ENCODE measurements at regions not wholly inside any gene's neighbourhood (a gene's known extent, or its start where the extent isn't known, plus 50 kb on each side); places are given as distances from the start of the nearest gene placed in this dataset.

- Histone ChIP-seq H3K36me3 (no peaks in the 10 kb centered on the region), H3K27ac (no peak overlapping the region), H3K9me3 (no peaks in the 10 kb centered on the region), H3K4me1 (no peaks in the 10 kb centered on the region), H3K27me3 (no peaks in the 10 kb centered on the region), H3K4me3 (no peak overlapping the region)
- intact Hi-C loops (cut with DNase I; ENCODE audit: low total_unique reads) = no loop called here
- no peak for DNase-seq
- 80 to 88% methylated on average over 1 of the region's 1 CpG for WGBS, 2 donors (ENCODE audit: low coverage in 1 of 2)
- TF ChIP-seq POLR2A (IDR thresholded peaks at IDR 0.05) (no peak), POLR2AphosphoS5 (IDR thresholded peaks at IDR 0.05) (no peak), EP300 (IDR thresholded peaks at IDR 0.05; ENCODE audit: low read depth) (no peak)
- TF ChIP-seq, protein P1, sequence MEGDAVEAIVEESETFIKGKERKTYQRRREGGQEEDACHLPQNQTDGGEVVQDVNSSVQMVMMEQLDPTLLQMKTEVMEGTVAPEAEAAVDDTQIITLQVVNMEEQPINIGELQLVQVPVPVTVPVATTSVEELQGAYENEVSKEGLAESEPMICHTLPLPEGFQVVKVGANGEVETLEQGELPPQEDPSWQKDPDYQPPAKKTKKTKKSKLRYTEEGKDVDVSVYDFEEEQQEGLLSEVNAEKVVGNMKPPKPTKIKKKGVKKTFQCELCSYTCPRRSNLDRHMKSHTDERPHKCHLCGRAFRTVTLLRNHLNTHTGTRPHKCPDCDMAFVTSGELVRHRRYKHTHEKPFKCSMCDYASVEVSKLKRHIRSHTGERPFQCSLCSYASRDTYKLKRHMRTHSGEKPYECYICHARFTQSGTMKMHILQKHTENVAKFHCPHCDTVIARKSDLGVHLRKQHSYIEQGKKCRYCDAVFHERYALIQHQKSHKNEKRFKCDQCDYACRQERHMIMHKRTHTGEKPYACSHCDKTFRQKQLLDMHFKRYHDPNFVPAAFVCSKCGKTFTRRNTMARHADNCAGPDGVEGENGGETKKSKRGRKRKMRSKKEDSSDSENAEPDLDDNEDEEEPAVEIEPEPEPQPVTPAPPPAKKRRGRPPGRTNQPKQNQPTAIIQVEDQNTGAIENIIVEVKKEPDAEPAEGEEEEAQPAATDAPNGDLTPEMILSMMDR (IDR thresholded peaks at IDR 0.05) = no peak
- in situ Hi-C loops (cut with MboI; ENCODE audit: low pct_ligation_motif_present in 1 of 4, low pct_unique_long_range_greater_than_20kb in 1 of 4, low sequenced_read_pairs in 3 of 4) = no loop called here
These were observed 1041.7 kb upstream of the MIR17HG start for GRCh38 chr13:90305796-90306195.

DNA sequence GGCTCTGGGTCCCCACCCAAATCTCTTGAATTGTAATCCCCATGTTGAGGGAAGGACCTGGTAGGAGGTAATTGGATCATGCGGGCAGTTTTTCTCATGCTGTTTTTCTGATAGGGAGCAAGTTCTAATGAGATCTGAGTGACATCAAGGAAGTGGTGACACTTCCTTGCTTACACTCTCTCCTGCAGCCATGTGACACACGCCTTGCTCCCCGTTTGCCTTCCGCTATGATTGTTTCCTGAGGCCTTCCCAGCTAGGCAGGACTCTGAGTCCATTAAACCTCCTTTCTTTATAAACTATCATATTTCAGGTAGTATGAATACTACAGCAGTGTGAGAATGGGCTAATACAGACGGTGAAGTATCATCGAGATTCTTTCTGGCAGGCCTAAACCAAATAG lies 1040.4 kb upstream of the MIR17HG start:
- TF ChIP-seq POLR2A (IDR thresholded peaks at IDR 0.05) (no peak), POLR2AphosphoS5 (IDR thresholded peaks at IDR 0.05) (no peak), EP300 (IDR thresholded peaks at IDR 0.05; ENCODE audit: low read depth) (no peak)
- TF ChIP-seq, protein P1 (IDR thresholded peaks at IDR 0.05) = no peak
- no peaks in the 10 kb centered on the region for H3K4me1 ChIP-seq
- intact Hi-C loops (cut with DNase I; ENCODE audit: low total_unique reads) (no loop called here), in situ Hi-C loops (cut with MboI; ENCODE audit: low pct_ligation_motif_present in 1 of 4, low pct_unique_long_range_greater_than_20kb in 1 of 4, low sequenced_read_pairs in 3 of 4) (no loop called here)
- DNase-seq = no peak
- H3K27ac ChIP-seq = no peak overlapping the region
- no peaks in the 10 kb centered on the region for H3K36me3 ChIP-seq
- H3K4me3 ChIP-seq = no peak overlapping the region
- H3K9me3 ChIP-seq = no peaks in the 10 kb centered on the region
- no peaks in the 10 kb centered on the region for H3K27me3 ChIP-seq
- WGBS, 2 donors (ENCODE audit: low coverage in 1 of 2) = 82 to 92% methylated on average over 6 of the region's 6 CpGs

DNA sequence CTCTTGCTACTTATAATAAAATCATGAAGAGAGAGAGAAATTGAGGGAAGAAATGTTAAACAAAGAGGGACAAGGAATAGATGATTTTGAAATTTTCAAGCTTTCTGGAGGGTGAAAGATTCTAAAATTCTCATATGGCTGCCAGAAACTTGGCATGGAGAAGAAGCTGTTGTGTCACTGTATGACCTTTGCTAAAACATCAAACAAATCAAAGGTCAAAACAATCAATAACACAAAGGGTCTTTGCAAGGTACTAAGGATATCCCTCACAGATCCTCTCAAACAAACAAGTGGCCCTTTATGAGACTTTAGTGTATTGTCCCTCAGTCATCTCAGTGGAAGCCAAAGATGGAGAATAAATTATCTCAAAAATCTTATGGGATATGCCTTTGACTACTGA lies 1039.2 kb upstream of the MIR17HG start:
- no peak for DNase-seq
- no peak overlapping the region for H3K4me3 ChIP-seq
- no peaks in the 10 kb centered on the region for H3K9me3 ChIP-seq
- no peaks in the 10 kb centered on the region for H3K36me3 ChIP-seq
- no peak for TF ChIP-seq POLR2A (IDR thresholded peaks at IDR 0.05)
- TF ChIP-seq EP300 (IDR thresholded peaks at IDR 0.05; ENCODE audit: low read depth) = no peak
- no peak for TF ChIP-seq POLR2AphosphoS5 (IDR thresholded peaks at IDR 0.05)
- TF ChIP-seq, protein P1 (IDR thresholded peaks at IDR 0.05) = no peak
- H3K27ac ChIP-seq = no peak overlapping the region
- no peaks in the 10 kb centered on the region for H3K27me3 ChIP-seq
- intact Hi-C loops (cut with DNase I; ENCODE audit: low total_unique reads) (no loop called here), in situ Hi-C loops (cut with MboI; ENCODE audit: low pct_ligation_motif_present in 1 of 4, low pct_unique_long_range_greater_than_20kb in 1 of 4, low sequenced_read_pairs in 3 of 4) (no loop called here)
- no peaks in the 10 kb centered on the region for H3K4me1 ChIP-seq

DNA sequence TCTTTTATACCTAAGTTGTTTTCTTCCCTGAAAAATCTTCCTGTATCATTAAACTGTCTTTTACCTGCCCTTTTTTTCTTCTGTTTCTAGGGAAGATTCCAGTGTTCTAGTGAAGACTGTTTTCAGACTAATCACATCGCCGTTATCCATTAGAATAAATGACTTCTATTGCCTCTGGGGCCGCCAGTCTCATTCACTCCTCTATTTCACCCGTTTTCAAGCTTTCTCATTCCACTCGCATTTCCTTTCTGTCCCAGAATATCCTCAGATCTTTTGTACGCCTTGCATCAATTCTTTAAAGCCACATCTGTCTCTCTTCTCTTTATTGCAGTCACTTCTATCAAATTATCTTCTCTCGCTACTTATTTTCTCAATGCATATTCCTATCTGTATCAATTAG lies 1035.6 kb upstream of the MIR17HG start:
- H3K27ac ChIP-seq = no peak overlapping the region
- no peak overlapping the region for H3K4me3 ChIP-seq
- intact Hi-C loops (cut with DNase I; ENCODE audit: low total_unique reads) (no loop called here), in situ Hi-C loops (cut with MboI; ENCODE audit: low pct_ligation_motif_present in 1 of 4, low pct_unique_long_range_greater_than_20kb in 1 of 4, low sequenced_read_pairs in 3 of 4) (no loop called here)
- H3K27me3 ChIP-seq = no peaks in the 10 kb centered on the region
- H3K4me1 ChIP-seq = no peaks in the 10 kb centered on the region
- no peaks in the 10 kb centered on the region for H3K36me3 ChIP-seq
- 84 to 86% methylated on average over 7 of the region's 7 CpGs for WGBS, 2 donors (ENCODE audit: low coverage in 1 of 2)
- no peaks in the 10 kb centered on the region for H3K9me3 ChIP-seq
- no peak for TF ChIP-seq POLR2A (IDR thresholded peaks at IDR 0.05)
- no peak for DNase-seq

DNA sequence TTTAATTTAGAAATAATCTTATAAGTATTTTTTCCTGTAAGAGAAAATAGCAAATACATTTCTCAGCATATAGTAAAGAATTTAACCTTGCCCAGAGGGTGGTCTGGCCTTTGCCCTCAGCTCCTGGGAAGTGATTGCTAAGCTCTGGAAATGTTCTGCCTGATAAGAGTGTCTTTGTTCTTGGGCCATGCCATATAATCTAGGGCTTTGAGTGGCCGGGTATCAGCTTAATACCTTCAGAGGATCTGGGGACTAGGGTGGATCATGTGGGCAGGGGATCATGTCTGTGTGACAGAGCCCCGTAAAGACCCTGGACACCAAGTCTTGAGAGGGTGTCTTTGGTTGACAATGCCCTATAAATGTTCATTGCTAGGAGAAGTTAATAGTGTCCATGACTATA lies 1032.4 kb upstream of the MIR17HG start:
- in situ Hi-C loops (cut with MboI; ENCODE audit: low pct_ligation_motif_present in 1 of 4, low pct_unique_long_range_greater_than_20kb in 1 of 4, low sequenced_read_pairs in 3 of 4) (no loop called here), intact Hi-C loops (cut with DNase I; ENCODE audit: low total_unique reads) (no loop called here)
- 65% methylated on average over 2 of the region's 2 CpGs; no CpG with 5 or more reads in 1 of the 2 donors for WGBS, 2 donors (ENCODE audit: low coverage in 1 of 2)
- DNase-seq = no peak
- no peaks in the 10 kb centered on the region for H3K9me3 ChIP-seq
- H3K27ac ChIP-seq = no peak overlapping the region
- H3K4me3 ChIP-seq = no peak overlapping the region
- H3K4me1 ChIP-seq = no peaks in the 10 kb centered on the region
- no peaks in the 10 kb centered on the region for H3K36me3 ChIP-seq
- no peaks in the 10 kb centered on the region for H3K27me3 ChIP-seq
- TF ChIP-seq POLR2A (IDR thresholded peaks at IDR 0.05) (no peak), EP300 (IDR thresholded peaks at IDR 0.05; ENCODE audit: low read depth) (no peak), POLR2AphosphoS5 (IDR thresholded peaks at IDR 0.05) (no peak)
- TF ChIP-seq, protein P1 (IDR thresholded peaks at IDR 0.05) = no peak
